WTC11 (cell line): ENCODE measurements at regions not wholly inside any gene's neighbourhood (a gene's known extent, or its start where the extent isn't known, plus 50 kb on each side); places are given as distances from the start of the nearest gene placed in this dataset.

Experiments used
- ATAC-seq: fragments of 200-7000 bp; cut with Tn5 transposase; 2 replicates; pipeline ENCODE4 v1.10.0; 2021; ENCODE audit warnings: mild to moderate bottlenecking, moderate library complexity
- CTCF ChIA-PET: fragments of 300-600 bp; sonication (Branson Sonifier 250); formaldehyde crosslinking; loops from one replicate; lab custom pipeline; 2021; ENCODE audit warnings: antibody characterized with exemption; lab: Charles Lee
- POLR2A ChIA-PET: fragments of 350-600 bp; sonication (Branson Sonifier 250); formaldehyde crosslinking; loops from one replicate; lab custom pipeline; 2021; ENCODE audit warnings: antibody characterized with exemption; lab: Charles Lee
- DNase-seq: peaks from one replicate; pipeline ENCODE4 v3.0.0; 2021; ENCODE audit warnings: low spot score
- H3K27ac Mint-ChIP-seq: 2 replicates; pipeline ENCODE4 v1.8.0; 2021; ENCODE audit warnings: mixed read lengths
- H3K27me3 Mint-ChIP-seq: 2 replicates; pipeline ENCODE4 v1.8.0; 2021; ENCODE audit warnings: low read depth, mild to moderate bottlenecking, moderate library complexity, mixed read lengths
- H3K36me3 Mint-ChIP-seq: 2 replicates; pipeline ENCODE4 v1.8.0; 2021; ENCODE audit warnings: mixed read lengths
- H3K4me1 Mint-ChIP-seq: 2 replicates; pipeline ENCODE4 v1.8.0; 2022; ENCODE audit warnings: mixed read lengths
- H3K4me3 Mint-ChIP-seq: 2 replicates; pipeline ENCODE4 v1.8.0; 2021; ENCODE audit warnings: mild to moderate bottlenecking, moderate library complexity, mixed read lengths
- H3K9me3 Mint-ChIP-seq: 2 replicates; pipeline ENCODE4 v1.8.0; 2021; ENCODE audit warnings: mixed read lengths
- ATF3 ChIP-seq: sonication (generic); formaldehyde crosslinking; conservative IDR thresholded peaks from 2 replicates; pipeline ENCODE4 v1.8.1; 2022; ENCODE audit warnings: mild to moderate bottlenecking, missing genetic modification reagents
- CREB1 ChIP-seq: sonication (generic); formaldehyde crosslinking; IDR thresholded peaks from 2 replicates; pipeline ENCODE4 v1.8.0; 2023; ENCODE audit warnings: mild to moderate bottlenecking, missing genetic modification reagents
- EMX1 ChIP-seq: fragments of 250-450 bp; sonication (Bioruptor Pico); IDR thresholded peaks from 2 replicates; pipeline ENCODE4 v1.8.0; 2021; ENCODE audit warnings: mild to moderate bottlenecking
- ESRRA ChIP-seq: sonication (generic); formaldehyde crosslinking; IDR thresholded peaks from 2 replicates; pipeline ENCODE4 v1.8.1; 2022; ENCODE audit warnings: mild to moderate bottlenecking, missing genetic modification reagents, borderline replicate concordance
- FOXP1 ChIP-seq: sonication (generic); formaldehyde crosslinking; IDR thresholded peaks from 2 replicates; pipeline ENCODE4 v1.8.0; 2022; ENCODE audit warnings: missing genetic modification reagents, mild to moderate bottlenecking, moderate library complexity, borderline replicate concordance
- GRHL2 ChIP-seq: fragments of 250-450 bp; sonication (Bioruptor Pico); IDR thresholded peaks from 2 replicates; pipeline ENCODE4 v1.8.0; 2022; ENCODE audit warnings: mild to moderate bottlenecking, moderate library complexity; ENCODE audit not compliant: insufficient replicate concordance, severe bottlenecking
- KAT7 ChIP-seq: sonication (generic); formaldehyde crosslinking; IDR thresholded peaks from 2 replicates; pipeline ENCODE4 v1.8.1; 2023; ENCODE audit warnings: missing genetic modification reagents, mild to moderate bottlenecking, borderline replicate concordance
- NFATC4 ChIP-seq: fragments of 250-450 bp; sonication (Bioruptor Pico); IDR thresholded peaks from 2 replicates; pipeline ENCODE4 v1.9.0; 2021; ENCODE audit warnings: mild to moderate bottlenecking
- PRDM15 ChIP-seq: sonication (generic); formaldehyde crosslinking; IDR thresholded peaks from 2 replicates; pipeline ENCODE4 v1.8.0; 2022; ENCODE audit warnings: missing genetic modification reagents
- PREB ChIP-seq: sonication (generic); formaldehyde crosslinking; IDR thresholded peaks from 2 replicates; pipeline ENCODE4 v1.8.1; 2022; ENCODE audit warnings: mild to moderate bottlenecking, missing genetic modification reagents, moderate library complexity, borderline replicate concordance
- RELA ChIP-seq: sonication (generic); formaldehyde crosslinking; IDR thresholded peaks from 2 replicates; pipeline ENCODE4 v1.8.1; 2022; ENCODE audit warnings: missing genetic modification reagents, mild to moderate bottlenecking, borderline replicate concordance
- RORB ChIP-seq: fragments of 250-450 bp; sonication (Bioruptor Pico); IDR thresholded peaks from 2 replicates; pipeline ENCODE4 v1.9.0; 2021; ENCODE audit warnings: mild to moderate bottlenecking
- SOX15 ChIP-seq: fragments of 250-450 bp; sonication (Bioruptor Pico); IDR thresholded peaks from 2 replicates; pipeline ENCODE4 v1.9.0; 2021; ENCODE audit warnings: mild to moderate bottlenecking
- TCF7 ChIP-seq: sonication (generic); formaldehyde crosslinking; IDR thresholded peaks from 2 replicates; pipeline ENCODE4 v1.8.0; 2022; ENCODE audit warnings: mild to moderate bottlenecking, low read depth, missing genetic modification reagents, moderate library complexity
- TP53 ChIP-seq: sonication (generic); formaldehyde crosslinking; IDR thresholded peaks from 2 replicates; pipeline ENCODE4 v1.8.1; 2023; ENCODE audit warnings: mild to moderate bottlenecking, missing genetic modification reagents
- ZMAT4 ChIP-seq: fragments of 250-450 bp; sonication (Bioruptor Pico); IDR thresholded peaks from 2 replicates; pipeline ENCODE4 v1.9.0; 2021; ENCODE audit warnings: mild to moderate bottlenecking
- ZNF232 ChIP-seq: sonication (generic); formaldehyde crosslinking; IDR thresholded peaks from 2 replicates; pipeline ENCODE4 v1.8.0; 2022; ENCODE audit warnings: mild to moderate bottlenecking, missing genetic modification reagents
- ZNF317 ChIP-seq: sonication (generic); formaldehyde crosslinking; IDR thresholded peaks from 2 replicates; pipeline ENCODE4 v1.8.1; 2023; ENCODE audit warnings: low read depth, mild to moderate bottlenecking, moderate library complexity, missing genetic modification reagents, borderline replicate concordance
- TF ChIP-seq, protein P1 (sequence below): sonication (generic); formaldehyde crosslinking; IDR thresholded peaks from 2 replicates; pipeline ENCODE4 v1.8.1; 2023; ENCODE audit warnings: mild to moderate bottlenecking, missing genetic modification reagents, borderline replicate concordance
- TF ChIP-seq, protein P2 (sequence below): sonication (generic); formaldehyde crosslinking; IDR thresholded peaks from 2 replicates; pipeline ENCODE4 v1.8.0; 2023; ENCODE audit warnings: mild to moderate bottlenecking, missing genetic modification reagents

GRCh38 chr4:32342054-32342453, 1621.9 kb downstream of the PCDH7 start:
- H3K4me1 Mint-ChIP-seq: peaks cover 9% of the 10 kb centered on the region
- TF ChIP-seq CREB1 (CRISPR knock-in tag) (no peak), RORB (CRISPR knock-in tag) (no peak), SOX15 (CRISPR knock-in tag) (no peak), FOXP1 (CRISPR knock-in tag) (no peak), PRDM15 (no peak), KAT7 (CRISPR knock-in tag) (no peak), ESRRA (CRISPR knock-in tag) (no peak), TCF7 (CRISPR knock-in tag) (no peak), ZNF317 (CRISPR knock-in tag) (no peak), RELA (no peak), NFATC4 (CRISPR knock-in tag) (no peak), GRHL2 (CRISPR knock-in tag) (no peak), ZMAT4 (no peak), ATF3 (no peak), TP53 (CRISPR knock-in tag) (no peak), ZNF232 (CRISPR knock-in tag) (no peak), PREB (CRISPR knock-in tag) (no peak), EMX1 (CRISPR knock-in tag) (no peak)
- TF ChIP-seq, protein P1, sequence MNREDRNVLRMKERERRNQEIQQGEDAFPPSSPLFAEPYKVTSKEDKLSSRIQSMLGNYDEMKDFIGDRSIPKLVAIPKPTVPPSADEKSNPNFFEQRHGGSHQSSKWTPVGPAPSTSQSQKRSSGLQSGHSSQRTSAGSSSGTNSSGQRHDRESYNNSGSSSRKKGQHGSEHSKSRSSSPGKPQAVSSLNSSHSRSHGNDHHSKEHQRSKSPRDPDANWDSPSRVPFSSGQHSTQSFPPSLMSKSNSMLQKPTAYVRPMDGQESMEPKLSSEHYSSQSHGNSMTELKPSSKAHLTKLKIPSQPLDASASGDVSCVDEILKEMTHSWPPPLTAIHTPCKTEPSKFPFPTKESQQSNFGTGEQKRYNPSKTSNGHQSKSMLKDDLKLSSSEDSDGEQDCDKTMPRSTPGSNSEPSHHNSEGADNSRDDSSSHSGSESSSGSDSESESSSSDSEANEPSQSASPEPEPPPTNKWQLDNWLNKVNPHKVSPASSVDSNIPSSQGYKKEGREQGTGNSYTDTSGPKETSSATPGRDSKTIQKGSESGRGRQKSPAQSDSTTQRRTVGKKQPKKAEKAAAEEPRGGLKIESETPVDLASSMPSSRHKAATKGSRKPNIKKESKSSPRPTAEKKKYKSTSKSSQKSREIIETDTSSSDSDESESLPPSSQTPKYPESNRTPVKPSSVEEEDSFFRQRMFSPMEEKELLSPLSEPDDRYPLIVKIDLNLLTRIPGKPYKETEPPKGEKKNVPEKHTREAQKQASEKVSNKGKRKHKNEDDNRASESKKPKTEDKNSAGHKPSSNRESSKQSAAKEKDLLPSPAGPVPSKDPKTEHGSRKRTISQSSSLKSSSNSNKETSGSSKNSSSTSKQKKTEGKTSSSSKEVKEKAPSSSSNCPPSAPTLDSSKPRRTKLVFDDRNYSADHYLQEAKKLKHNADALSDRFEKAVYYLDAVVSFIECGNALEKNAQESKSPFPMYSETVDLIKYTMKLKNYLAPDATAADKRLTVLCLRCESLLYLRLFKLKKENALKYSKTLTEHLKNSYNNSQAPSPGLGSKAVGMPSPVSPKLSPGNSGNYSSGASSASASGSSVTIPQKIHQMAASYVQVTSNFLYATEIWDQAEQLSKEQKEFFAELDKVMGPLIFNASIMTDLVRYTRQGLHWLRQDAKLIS (CRISPR knock-in tag): no peak
- TF ChIP-seq, protein P2, sequence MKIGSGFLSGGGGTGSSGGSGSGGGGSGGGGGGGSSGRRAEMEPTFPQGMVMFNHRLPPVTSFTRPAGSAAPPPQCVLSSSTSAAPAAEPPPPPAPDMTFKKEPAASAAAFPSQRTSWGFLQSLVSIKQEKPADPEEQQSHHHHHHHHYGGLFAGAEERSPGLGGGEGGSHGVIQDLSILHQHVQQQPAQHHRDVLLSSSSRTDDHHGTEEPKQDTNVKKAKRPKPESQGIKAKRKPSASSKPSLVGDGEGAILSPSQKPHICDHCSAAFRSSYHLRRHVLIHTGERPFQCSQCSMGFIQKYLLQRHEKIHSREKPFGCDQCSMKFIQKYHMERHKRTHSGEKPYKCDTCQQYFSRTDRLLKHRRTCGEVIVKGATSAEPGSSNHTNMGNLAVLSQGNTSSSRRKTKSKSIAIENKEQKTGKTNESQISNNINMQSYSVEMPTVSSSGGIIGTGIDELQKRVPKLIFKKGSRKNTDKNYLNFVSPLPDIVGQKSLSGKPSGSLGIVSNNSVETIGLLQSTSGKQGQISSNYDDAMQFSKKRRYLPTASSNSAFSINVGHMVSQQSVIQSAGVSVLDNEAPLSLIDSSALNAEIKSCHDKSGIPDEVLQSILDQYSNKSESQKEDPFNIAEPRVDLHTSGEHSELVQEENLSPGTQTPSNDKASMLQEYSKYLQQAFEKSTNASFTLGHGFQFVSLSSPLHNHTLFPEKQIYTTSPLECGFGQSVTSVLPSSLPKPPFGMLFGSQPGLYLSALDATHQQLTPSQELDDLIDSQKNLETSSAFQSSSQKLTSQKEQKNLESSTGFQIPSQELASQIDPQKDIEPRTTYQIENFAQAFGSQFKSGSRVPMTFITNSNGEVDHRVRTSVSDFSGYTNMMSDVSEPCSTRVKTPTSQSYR: no peak
- H3K9me3 Mint-ChIP-seq: no peaks in the 10 kb centered on the region
- H3K27ac Mint-ChIP-seq: no peak overlapping the region
- H3K36me3 Mint-ChIP-seq: no peaks in the 10 kb centered on the region
- ATAC-seq: no peak
- H3K4me3 Mint-ChIP-seq: no peak overlapping the region
- no peak for DNase-seq
- ChIA-PET CTCF (no interaction called here), POLR2A (no interaction called here)
- H3K27me3 Mint-ChIP-seq: no peaks in the 10 kb centered on the region
